Ascending aorta (tissue), 2 donors: ENCODE measurements at regions not wholly inside any gene's neighbourhood (a gene's known extent, or its start where the extent isn't known, plus 50 kb on each side); places are given as distances from the start of the nearest gene placed in this dataset.

ENCODE experiments used
- DNase-seq, 2 donors: peaks; one replicate each; pipeline ENCODE4 v3.0.0-alpha.2; 2019; ENCODE audit warnings: low spot score in 2 of 2
- H3K27ac ChIP-seq, 2 donors: fragments of 200-600 bp; sonication (generic); one replicate each; pipeline ENCODE4 v1.5.1; 2016 to 2017; ENCODE audit warnings: mild to moderate bottlenecking in 1 of 2
- H3K27me3 ChIP-seq: fragments of 200-600 bp; sonication (generic); one replicate; pipeline ENCODE4 v1.5.1; 2017
- H3K36me3 ChIP-seq, 2 donors: fragments of 200-600 bp; sonication (generic); one replicate each; pipeline ENCODE4 v1.5.1; 2016
- H3K4me1 ChIP-seq, 2 donors: fragments of 200-600 bp; sonication (generic); one replicate each; pipeline ENCODE4 v1.5.1; 2016 to 2017; ENCODE audit warnings: mild to moderate bottlenecking in 1 of 2
- H3K4me3 ChIP-seq, 2 donors: fragments of 200-600 bp; sonication (generic); one replicate each; pipeline ENCODE4 v1.5.1; 2016 to 2017; ENCODE audit warnings: mild to moderate bottlenecking in 1 of 2
- H3K9me3 ChIP-seq, 2 donors: fragments of 200-600 bp; sonication (generic); one replicate each; pipeline ENCODE4 v1.5.1; 2016
- intact Hi-C: fragments of 100-400 bp; cut with DNase I; formaldehyde crosslinking; loops from one replicate; pipeline ENCODE4 v1.15.1; 2023
- TF ChIP-seq, protein P1 (sequence below), 3 experiments: fragments of 200-600 bp in 2 of 3; fragments of 450-650 bp in 1 of 3; sonication (generic) in 2 of 3; IDR thresholded peaks; one replicate each; pipeline ENCODE4 v1.5.1; 2016 to 2019; ENCODE audit warnings: antibody characterized with exemption in 3 of 3, mild to moderate bottlenecking in 1 of 3, moderate library complexity in 1 of 3

DNA sequence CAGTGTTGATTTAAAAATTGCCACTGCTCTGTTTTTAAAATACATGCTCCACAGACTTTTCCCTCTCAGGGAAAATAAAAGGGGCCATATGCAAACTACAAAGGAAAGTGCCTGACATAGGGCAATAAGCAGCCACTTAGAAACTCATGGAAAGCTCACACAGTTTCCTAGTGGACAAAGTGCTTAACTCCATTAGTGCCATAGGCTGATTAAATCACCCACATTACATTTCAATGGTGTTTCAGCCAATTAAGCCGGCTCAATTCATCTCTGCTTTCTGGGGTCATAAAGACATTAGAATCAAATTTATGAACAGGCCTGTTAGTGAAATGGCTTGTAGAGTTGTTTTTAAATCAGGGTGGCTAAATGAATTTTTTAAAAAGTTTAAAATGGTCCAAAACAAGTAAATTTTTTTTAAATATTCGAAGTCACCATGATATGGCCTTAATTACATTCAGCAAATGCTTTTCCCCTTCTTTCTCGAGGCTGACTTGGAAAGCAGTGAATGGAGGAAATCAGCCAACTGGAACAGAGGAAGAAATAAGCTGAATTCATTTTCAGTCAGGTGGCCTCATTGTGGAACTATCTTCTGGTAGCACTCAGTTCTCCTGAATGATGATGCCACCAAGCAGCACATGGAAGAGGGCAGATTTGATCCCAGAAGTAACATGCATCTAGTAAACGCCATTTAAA lies 2305.1 kb upstream of the AGA start:
- intact Hi-C loops = no loop called here
- no peak overlapping the region for H3K4me3 ChIP-seq
- H3K27me3 ChIP-seq = no peaks in the 10 kb centered on the region
- no peaks in the 10 kb centered on the region for H3K4me1 ChIP-seq
- TF ChIP-seq, protein P1, sequence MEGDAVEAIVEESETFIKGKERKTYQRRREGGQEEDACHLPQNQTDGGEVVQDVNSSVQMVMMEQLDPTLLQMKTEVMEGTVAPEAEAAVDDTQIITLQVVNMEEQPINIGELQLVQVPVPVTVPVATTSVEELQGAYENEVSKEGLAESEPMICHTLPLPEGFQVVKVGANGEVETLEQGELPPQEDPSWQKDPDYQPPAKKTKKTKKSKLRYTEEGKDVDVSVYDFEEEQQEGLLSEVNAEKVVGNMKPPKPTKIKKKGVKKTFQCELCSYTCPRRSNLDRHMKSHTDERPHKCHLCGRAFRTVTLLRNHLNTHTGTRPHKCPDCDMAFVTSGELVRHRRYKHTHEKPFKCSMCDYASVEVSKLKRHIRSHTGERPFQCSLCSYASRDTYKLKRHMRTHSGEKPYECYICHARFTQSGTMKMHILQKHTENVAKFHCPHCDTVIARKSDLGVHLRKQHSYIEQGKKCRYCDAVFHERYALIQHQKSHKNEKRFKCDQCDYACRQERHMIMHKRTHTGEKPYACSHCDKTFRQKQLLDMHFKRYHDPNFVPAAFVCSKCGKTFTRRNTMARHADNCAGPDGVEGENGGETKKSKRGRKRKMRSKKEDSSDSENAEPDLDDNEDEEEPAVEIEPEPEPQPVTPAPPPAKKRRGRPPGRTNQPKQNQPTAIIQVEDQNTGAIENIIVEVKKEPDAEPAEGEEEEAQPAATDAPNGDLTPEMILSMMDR (IDR thresholded peaks at IDR 0.05) = no peak
- no peak for DNase-seq
- H3K27ac ChIP-seq = no peak overlapping the region
- no peaks in the 10 kb centered on the region for H3K36me3 ChIP-seq
- no peaks in the 10 kb centered on the region for H3K9me3 ChIP-seq

DNA sequence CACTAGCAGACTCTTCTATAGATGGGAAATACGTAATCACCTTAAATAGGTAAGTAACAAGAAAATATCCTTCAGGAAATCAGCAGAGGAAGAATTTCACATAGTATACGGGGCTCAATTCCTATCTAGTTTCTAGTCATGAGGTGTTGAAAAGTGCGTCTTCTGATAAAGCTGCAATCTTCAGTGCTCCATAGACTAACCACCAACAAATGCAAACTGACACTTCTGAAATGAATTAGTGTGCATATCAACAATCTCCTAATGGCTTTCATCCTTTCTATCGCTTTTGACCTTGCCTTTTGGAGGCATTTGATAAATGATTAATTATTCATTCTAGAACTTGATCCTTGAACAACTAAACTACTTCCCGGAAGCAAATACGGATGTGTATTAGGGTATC lies 2306.6 kb upstream of the AGA start:
- TF ChIP-seq, protein P1 (IDR thresholded peaks at IDR 0.05) = no peak
- H3K36me3 ChIP-seq = no peaks in the 10 kb centered on the region
- intact Hi-C loops = no loop called here
- H3K27ac ChIP-seq = no peak overlapping the region
- H3K27me3 ChIP-seq = no peaks in the 10 kb centered on the region
- H3K4me1 ChIP-seq = no peaks in the 10 kb centered on the region
- H3K9me3 ChIP-seq = no peaks in the 10 kb centered on the region
- DNase-seq = no peak
- H3K4me3 ChIP-seq = no peak overlapping the region

DNA sequence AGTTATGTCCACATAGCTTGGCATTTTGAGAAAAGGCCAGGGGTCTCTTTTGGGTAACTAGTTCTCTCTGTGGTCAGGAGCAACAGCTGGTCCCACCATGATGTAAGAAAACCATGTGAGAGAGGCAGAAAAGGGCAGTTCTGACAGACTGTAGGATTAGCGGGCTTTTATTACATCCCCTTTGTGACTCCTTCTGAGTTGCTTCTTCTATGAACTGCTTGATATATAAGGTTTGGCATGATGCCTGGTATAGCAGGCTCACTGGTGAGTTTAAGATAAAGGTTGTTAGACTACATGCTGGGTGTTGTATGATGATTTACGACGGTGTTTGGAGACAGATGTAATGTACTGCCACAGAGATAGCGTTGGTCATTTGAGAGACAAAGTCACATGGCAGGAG lies 2308.1 kb upstream of the AGA start:
- no peaks in the 10 kb centered on the region for H3K27me3 ChIP-seq
- no peaks in the 10 kb centered on the region for H3K36me3 ChIP-seq
- TF ChIP-seq, protein P1 (IDR thresholded peaks at IDR 0.05) = no peak
- intact Hi-C loops = no loop called here
- H3K27ac ChIP-seq = no peak overlapping the region
- DNase-seq = no peak
- no peak overlapping the region for H3K4me3 ChIP-seq
- no peaks in the 10 kb centered on the region for H3K9me3 ChIP-seq
- no peaks in the 10 kb centered on the region for H3K4me1 ChIP-seq

DNA sequence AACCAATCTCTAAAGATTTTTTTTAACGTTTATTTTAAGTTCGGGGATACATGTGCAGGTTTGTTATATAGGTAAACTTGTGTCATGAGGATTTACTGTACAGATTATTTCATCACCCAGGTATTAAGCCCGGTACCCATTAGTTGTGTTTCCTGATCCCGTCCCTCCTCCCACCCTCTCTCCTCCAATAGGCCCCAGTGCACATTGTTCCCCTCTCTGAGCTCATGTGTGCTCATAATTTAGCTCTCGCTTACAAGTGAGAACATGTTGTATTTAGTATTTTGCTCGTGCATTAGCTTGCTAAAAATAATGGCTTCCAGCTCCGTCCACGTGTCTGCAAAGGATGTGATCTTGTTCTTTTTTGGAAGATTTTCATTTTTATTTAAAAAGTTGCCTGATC lies 2309.4 kb upstream of the AGA start:
- intact Hi-C loops = no loop called here

DNA sequence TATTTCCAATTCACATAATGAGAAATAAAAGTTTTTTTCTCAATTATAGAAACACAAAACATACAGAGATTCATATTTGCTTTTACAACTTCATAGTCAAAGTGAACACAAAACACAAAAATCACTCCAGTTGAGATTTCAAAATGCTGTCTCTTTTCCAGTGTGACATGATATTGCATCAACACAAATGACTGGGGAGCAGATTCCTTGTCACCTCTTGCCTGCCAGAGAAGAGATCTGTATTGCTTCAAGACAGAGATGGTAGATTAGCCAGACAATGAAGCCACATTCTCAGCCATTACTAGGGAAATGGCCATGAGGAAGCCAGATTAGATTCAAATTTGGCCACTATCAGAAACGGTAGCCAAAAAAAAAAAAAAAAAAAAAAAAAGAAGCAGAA lies 2313.1 kb upstream of the AGA start:
- no peaks in the 10 kb centered on the region for H3K9me3 ChIP-seq
- intact Hi-C loops = no loop called here
- TF ChIP-seq, protein P1 (IDR thresholded peaks at IDR 0.05) = no peak
- no peaks in the 10 kb centered on the region for H3K4me1 ChIP-seq
- H3K36me3 ChIP-seq = no peaks in the 10 kb centered on the region
- no peak for DNase-seq
- no peak overlapping the region for H3K27ac ChIP-seq
- H3K4me3 ChIP-seq = no peak overlapping the region
- H3K27me3 ChIP-seq = no peaks in the 10 kb centered on the region

More for the DNA sequence above, 2309.4 kb upstream of the AGA start:
- H3K9me3 ChIP-seq = no peaks in the 10 kb centered on the region
- no peaks in the 10 kb centered on the region for H3K27me3 ChIP-seq
- no peak overlapping the region for H3K4me3 ChIP-seq
- no peak for DNase-seq
- H3K27ac ChIP-seq = no peak overlapping the region
- TF ChIP-seq, protein P1 (IDR thresholded peaks at IDR 0.05) = no peak
- H3K36me3 ChIP-seq = no peaks in the 10 kb centered on the region
- no peaks in the 10 kb centered on the region for H3K4me1 ChIP-seq

DNA sequence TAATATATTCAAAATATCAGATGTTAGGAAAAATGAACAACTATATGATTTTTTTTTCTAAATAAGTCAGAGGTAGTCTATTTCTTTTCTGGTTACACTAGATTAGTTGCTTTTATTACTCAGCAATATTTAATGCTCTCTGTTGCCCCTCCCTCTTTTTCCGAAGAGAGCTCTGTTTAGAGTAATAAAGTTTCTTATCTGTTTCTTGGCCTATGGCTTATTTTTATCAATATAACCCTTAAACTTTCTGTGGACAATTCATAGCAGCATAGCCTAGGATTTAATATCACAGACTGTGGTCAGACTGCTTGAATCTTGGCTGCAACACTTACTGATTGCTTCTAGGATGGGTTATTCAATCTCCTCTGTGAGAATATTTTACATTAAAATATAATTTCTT lies 2315.4 kb upstream of the AGA start:
- Histone ChIP-seq H3K4me3 (no peak overlapping the region), H3K27ac (no peak overlapping the region), H3K4me1 (no peaks in the 10 kb centered on the region), H3K36me3 (no peaks in the 10 kb centered on the region), H3K27me3 (no peaks in the 10 kb centered on the region), H3K9me3 (no peaks in the 10 kb centered on the region)
- DNase-seq = no peak
- intact Hi-C loops = no loop called here
- TF ChIP-seq, protein P1 (IDR thresholded peaks at IDR 0.05) = no peak
